Endothelial cell of umbilical vein (primary cell): ENCODE measurements at regions not wholly inside any gene's neighbourhood (a gene's known extent, or its start where the extent isn't known, plus 50 kb on each side); places are given as distances from the start of the nearest gene placed in this dataset.

Experiments used
- BruUV-seq: library from RNA; stranded (reverse); fragments of 400-500 nt; replicated peaks from 2 replicates; lab custom pipeline; 2021; lab: Mats Ljungman, UMichigan
- CTCF ChIA-PET: fragments of 300-600, 350-600 bp; sonication (Branson Sonifier 250); formaldehyde crosslinking; loops from one replicate; lab custom pipeline; 2021; ENCODE audit warnings: antibody characterized with exemption, inconsistent platforms; lab: Charles Lee
- POLR2A ChIA-PET: fragments of 300-600, 350-600 bp; sonication (Branson Sonifier 250); formaldehyde crosslinking; loops from one replicate; lab custom pipeline; 2021; ENCODE audit warnings: antibody characterized with exemption, inconsistent platforms; lab: Charles Lee
- DNase-seq: peaks from one replicate; pipeline ENCODE4 v3.0.0-alpha.2; 2011; ENCODE audit warnings: low read depth, low spot score
- FAIRE-seq: peaks from 2 replicates; lab custom pipeline; 2011; peaks lifted over from hg19 to GRCh38; lab: Jason Lieb, UNC
- H2AFZ ChIP-seq: 2 replicates; pipeline ENCODE4 v1.6.0; 2012; ENCODE audit warnings: low read depth, low read length, control low read depth, inconsistent platforms
- H3K27ac ChIP-seq: 2 replicates; pipeline ENCODE4 v1.5.1; 2011; ENCODE audit warnings: low read depth, mild to moderate bottlenecking, control low read depth, low read length, moderate library complexity; ENCODE audit not compliant: insufficient read depth
- H3K27me3 ChIP-seq, 2 experiments: 2 replicates each; pipeline versions ENCODE4 v1.6.0 to v1.6.1; 2011; ENCODE audit warnings: low read length in 2 of 2, mixed read lengths in 1 of 2; ENCODE audit not compliant: control insufficient read depth in 2 of 2, insufficient read depth in 2 of 2
- H3K36me3 ChIP-seq, 2 experiments: 2 replicates in 1 of 2; 3 replicates in 1 of 2; pipeline ENCODE4 v1.5.1; 2011; ENCODE audit warnings: low read length in 2 of 2, mild to moderate bottlenecking in 1 of 2, moderate library complexity in 1 of 2; ENCODE audit not compliant: control insufficient read depth in 2 of 2, insufficient read depth in 2 of 2; ENCODE audit errors: extremely low read depth in 1 of 2
- H3K4me1 ChIP-seq: 3 replicates; pipeline ENCODE4 v1.5.1; 2011; ENCODE audit warnings: mild to moderate bottlenecking, low read length; ENCODE audit not compliant: control insufficient read depth, insufficient read depth; ENCODE audit errors: extremely low read depth
- H3K4me2 ChIP-seq: 2 replicates; pipeline ENCODE4 v1.6.1; 2011; ENCODE audit warnings: low read length, control low read depth, mixed read lengths; ENCODE audit not compliant: insufficient read depth
- H3K4me3 ChIP-seq, 3 experiments: fragments of 200-600 bp in 1 of 3; sonication (generic), shearing (Covaris generic) in 1 of 3; replicated peaks in 1 of 3; 2 replicates each; pipeline ENCODE4 v1.5.1; 2011 to 2016; ENCODE audit warnings: control low read depth in 3 of 3, low read length in 3 of 3, mild to moderate bottlenecking in 2 of 3, inconsistent platforms in 1 of 3, low read depth in 1 of 3, moderate library complexity in 1 of 3; ENCODE audit not compliant: insufficient read depth in 1 of 3
- H3K79me2 ChIP-seq: 2 replicates; pipeline ENCODE4 v1.6.0; 2012; ENCODE audit warnings: low read length, inconsistent platforms; ENCODE audit not compliant: control insufficient read depth, insufficient read depth
- H3K9ac ChIP-seq: replicated peaks from 2 replicates; pipeline ENCODE3; 2011; ENCODE audit warnings: low read length, control low read depth; ENCODE audit not compliant: insufficient read depth; ENCODE audit errors: extremely low read depth
- H3K9me1 ChIP-seq: replicated peaks from 3 replicates; pipeline ENCODE4 v1.6.0; 2011; ENCODE audit warnings: mild to moderate bottlenecking, low read length; ENCODE audit not compliant: control insufficient read depth, insufficient read depth; ENCODE audit errors: extremely low read depth
- H3K9me3 ChIP-seq: replicated peaks from 2 replicates; pipeline ENCODE4 v1.5.1; 2012; ENCODE audit warnings: low read length, inconsistent platforms; ENCODE audit not compliant: control insufficient read depth, insufficient read depth
- H4K20me1 ChIP-seq: replicated peaks from 2 replicates; pipeline ENCODE3; 2011; ENCODE audit warnings: mild to moderate bottlenecking, low read length; ENCODE audit not compliant: control insufficient read depth, insufficient read depth; ENCODE audit errors: extremely low read depth
- EZH2 ChIP-seq: IDR thresholded peaks from 2 replicates; pipeline ENCODE4 v1.6.1; 2012; ENCODE audit warnings: borderline replicate concordance, low read depth, mild to moderate bottlenecking, moderate library complexity, low read length, inconsistent platforms; ENCODE audit not compliant: severe bottlenecking
- FOS ChIP-seq: IDR thresholded peaks from 2 replicates; pipeline ENCODE4 v1.6.1; 2011; ENCODE audit warnings: mild to moderate bottlenecking, low read length, moderate library complexity, borderline replicate concordance; ENCODE audit not compliant: insufficient read depth
- GATA2 ChIP-seq: IDR thresholded peaks from 2 replicates; pipeline ENCODE4 v1.7.0; 2011; ENCODE audit warnings: low read depth, mild to moderate bottlenecking, moderate library complexity, mixed read lengths, low read length; ENCODE audit not compliant: insufficient read length, insufficient read depth
- JUN ChIP-seq: IDR thresholded peaks from 2 replicates; pipeline ENCODE4 v1.6.1; 2011; ENCODE audit warnings: borderline replicate concordance, low read depth; ENCODE audit not compliant: insufficient read length, insufficient read depth
- MYC ChIP-seq: IDR thresholded peaks from one replicate; pipeline ENCODE4 v1.6.1; 2011; ENCODE audit warnings: mild to moderate bottlenecking, low read depth, low read length
- POLR2A ChIP-seq: IDR thresholded peaks from 2 replicates; pipeline ENCODE4 v1.6.1; 2012; ENCODE audit warnings: low read depth, mild to moderate bottlenecking, control low read depth, low read length
- POLR2AphosphoS5 ChIP-seq: IDR thresholded peaks from 2 replicates; pipeline ENCODE4 v1.6.1; 2012; ENCODE audit warnings: low read depth, mild to moderate bottlenecking, control low read depth, low read length, moderate library complexity; ENCODE audit not compliant: insufficient read depth
- dilution Hi-C: fragments of 300-500 bp; cut with MboI; formaldehyde crosslinking; loops from one replicate; pipeline ENCODE4 v1.15.0; 2019; ENCODE audit warnings: low sequenced_read_pairs; ENCODE audit not compliant: extremely low pct_ligation_motif_present
- intact Hi-C: fragments of 100-400 bp; cut with micrococcal nuclease; formaldehyde crosslinking; loops from one replicate; pipeline ENCODE4 v1.10.0; 2022
- TF ChIP-seq, protein P1 (sequence below): IDR thresholded peaks from 2 replicates; pipeline ENCODE4 v1.6.1; 2011; ENCODE audit not compliant: insufficient read depth, insufficient read length
- TF ChIP-seq, protein P2 (sequence below), 2 donors: IDR thresholded peaks; 1 replicate in 1 of 2; 2 replicates in 1 of 2; pipeline ENCODE4 v1.5.1; 2011; ENCODE audit warnings: low read length in 2 of 2, mild to moderate bottlenecking in 2 of 2, moderate library complexity in 2 of 2, control low read depth in 1 of 2, inconsistent platforms in 1 of 2, low read depth in 1 of 2; ENCODE audit not compliant: insufficient read depth in 1 of 2; ENCODE audit errors: extremely low read depth in 1 of 2

DNA sequence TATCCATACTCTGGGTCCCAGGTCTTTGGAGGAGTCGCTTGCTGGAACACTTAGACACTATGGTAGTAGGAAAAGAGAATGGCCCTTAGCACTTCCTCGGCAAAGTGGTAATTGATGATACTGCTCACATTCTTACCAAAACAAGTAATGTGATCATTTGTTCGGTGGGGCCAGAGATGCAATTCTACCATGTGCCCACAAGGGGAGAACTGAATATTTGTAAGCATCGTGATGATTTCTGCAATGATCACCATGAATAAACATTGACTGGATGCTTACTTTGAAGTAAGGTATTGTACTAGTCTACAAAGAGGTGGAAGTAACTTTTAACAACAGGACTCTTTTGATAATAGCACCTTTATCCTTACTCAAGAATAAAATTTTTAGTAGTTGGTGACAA, 109.7 kb downstream of the CD8B2 start:
- no peak for DNase-seq
- Histone ChIP-seq H3K4me3 (no peak overlapping the region), H4K20me1 (no peaks in the 10 kb centered on the region), H3K9ac (no peak overlapping the region), H3K79me2 (no peaks in the 10 kb centered on the region), H2AFZ (no peak overlapping the region), H3K4me2 (no peak overlapping the region), H3K27ac (no peak overlapping the region), H3K9me1 (no peaks in the 10 kb centered on the region), H3K4me1 (no peaks in the 10 kb centered on the region), H3K27me3 (no peaks in the 10 kb centered on the region), H3K36me3 (no peaks in the 10 kb centered on the region), H3K9me3 (no peaks in the 10 kb centered on the region)
- no peak for FAIRE-seq
- TF ChIP-seq GATA2 (no peak), POLR2A (no peak), JUN (no peak), EZH2 (no peak), MYC (no peak), FOS (no peak), POLR2AphosphoS5 (no peak)
- TF ChIP-seq, protein P1, sequence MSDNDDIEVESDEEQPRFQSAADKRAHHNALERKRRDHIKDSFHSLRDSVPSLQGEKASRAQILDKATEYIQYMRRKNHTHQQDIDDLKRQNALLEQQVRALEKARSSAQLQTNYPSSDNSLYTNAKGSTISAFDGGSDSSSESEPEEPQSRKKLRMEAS = no peak
- TF ChIP-seq, protein P2, sequence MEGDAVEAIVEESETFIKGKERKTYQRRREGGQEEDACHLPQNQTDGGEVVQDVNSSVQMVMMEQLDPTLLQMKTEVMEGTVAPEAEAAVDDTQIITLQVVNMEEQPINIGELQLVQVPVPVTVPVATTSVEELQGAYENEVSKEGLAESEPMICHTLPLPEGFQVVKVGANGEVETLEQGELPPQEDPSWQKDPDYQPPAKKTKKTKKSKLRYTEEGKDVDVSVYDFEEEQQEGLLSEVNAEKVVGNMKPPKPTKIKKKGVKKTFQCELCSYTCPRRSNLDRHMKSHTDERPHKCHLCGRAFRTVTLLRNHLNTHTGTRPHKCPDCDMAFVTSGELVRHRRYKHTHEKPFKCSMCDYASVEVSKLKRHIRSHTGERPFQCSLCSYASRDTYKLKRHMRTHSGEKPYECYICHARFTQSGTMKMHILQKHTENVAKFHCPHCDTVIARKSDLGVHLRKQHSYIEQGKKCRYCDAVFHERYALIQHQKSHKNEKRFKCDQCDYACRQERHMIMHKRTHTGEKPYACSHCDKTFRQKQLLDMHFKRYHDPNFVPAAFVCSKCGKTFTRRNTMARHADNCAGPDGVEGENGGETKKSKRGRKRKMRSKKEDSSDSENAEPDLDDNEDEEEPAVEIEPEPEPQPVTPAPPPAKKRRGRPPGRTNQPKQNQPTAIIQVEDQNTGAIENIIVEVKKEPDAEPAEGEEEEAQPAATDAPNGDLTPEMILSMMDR (IDR thresholded peaks at IDR 0.05; ENCODE audit: extremely low read depth in 1 of 2, insufficient read depth in 1 of 2, low read depth in 1 of 2, low read length in 2 of 2) = no peak
- CTCF ChIA-PET = no interaction called here
- dilution Hi-C loops = no loop called here
- intact Hi-C loops = no loop called here
- POLR2A ChIA-PET = no interaction called here
- BruUV-seq = no TSS peak
